Left lobe of liver (tissue), 2 donors: ENCODE measurements at regions not wholly inside any gene's neighbourhood (a gene's known extent, or its start where the extent isn't known, plus 50 kb on each side); places are given as distances from the start of the nearest gene placed in this dataset.

Experiments
- ATAC-seq: fragments of 200-7000 bp; cut with Tn5 transposase; one replicate; pipeline ENCODE4 v1.9.1; 2020; ENCODE audit warnings: mild to moderate bottlenecking, moderate library complexity
- DNase-seq: peaks from one replicate; pipeline ENCODE4 v3.0.0-alpha.2; 2020; ENCODE audit warnings: low spot score
- donor health status: DM: no; HTN: no; CAD: no; lungs with moderate emphysema.
- donor health status: DM: no; HTN: yes; CAD: no.

GRCh38 chr15:38042707-38043445, 108.4 kb downstream of the TMCO5A start:
- ATAC-seq (peak; percentile 41), DNase-seq (no peak)

DNA sequence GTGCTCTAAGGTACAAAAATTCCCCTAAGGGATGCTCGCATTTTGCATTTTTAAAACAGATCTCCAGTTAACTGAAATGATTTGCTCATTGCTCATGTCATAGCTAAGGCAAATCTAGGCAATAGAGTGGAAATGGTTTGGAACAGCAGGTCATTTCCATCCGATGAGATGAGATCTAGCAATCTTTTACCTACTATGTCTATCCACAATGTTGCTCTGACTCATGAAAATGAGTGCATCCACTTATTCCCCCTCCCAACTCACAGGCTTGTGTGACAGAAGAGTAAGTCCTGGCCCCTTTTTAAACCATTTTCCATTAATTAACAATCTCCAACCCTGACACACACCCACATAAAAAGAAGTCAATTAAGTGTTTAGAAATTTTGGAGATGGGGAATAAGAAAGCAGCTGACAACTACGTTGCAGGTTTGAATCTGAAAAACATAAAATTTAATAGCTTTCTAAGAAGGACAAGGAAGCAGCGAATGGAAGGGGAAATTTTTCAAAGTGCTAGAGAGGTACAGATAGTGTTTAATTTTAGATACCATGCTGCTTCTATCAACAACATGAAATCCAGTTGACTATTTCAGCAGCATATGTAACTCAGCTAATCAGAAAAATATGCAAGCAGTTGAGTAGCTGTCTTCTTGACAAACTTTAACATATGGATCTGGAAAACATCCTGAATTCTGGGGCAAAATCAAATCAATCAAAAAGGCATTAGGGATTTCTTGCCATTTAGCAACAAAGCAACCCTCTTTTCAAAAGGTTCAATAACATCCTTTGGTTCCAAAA, 112.0 kb downstream of the TMCO5A start:
- DNase-seq (no peak), ATAC-seq (no peak)

GRCh38 chr15:38048001-38048455, 113.6 kb downstream of the TMCO5A start:
- no peak for DNase-seq
- no peak for ATAC-seq

DNA sequence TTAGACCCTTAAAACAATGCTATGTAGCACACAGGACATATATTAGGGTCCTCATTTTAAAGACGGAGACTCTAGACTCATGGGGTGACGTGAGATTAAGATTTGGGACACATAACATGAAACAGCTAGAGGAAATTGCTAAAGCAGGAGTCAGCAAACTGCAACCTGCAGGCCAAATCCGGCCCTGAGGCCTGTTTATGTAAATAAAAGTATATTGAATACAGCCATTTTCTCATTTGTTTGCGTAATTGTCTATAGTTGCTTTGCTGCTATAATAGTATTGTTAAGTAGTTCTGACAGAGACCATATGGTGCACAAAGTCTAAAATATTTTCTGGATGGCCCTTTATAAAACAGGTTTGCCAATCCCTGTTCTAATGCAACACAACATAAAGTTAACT, 115.5 kb downstream of the TMCO5A start:
- DNase-seq: no peak
- no peak for ATAC-seq

DNA sequence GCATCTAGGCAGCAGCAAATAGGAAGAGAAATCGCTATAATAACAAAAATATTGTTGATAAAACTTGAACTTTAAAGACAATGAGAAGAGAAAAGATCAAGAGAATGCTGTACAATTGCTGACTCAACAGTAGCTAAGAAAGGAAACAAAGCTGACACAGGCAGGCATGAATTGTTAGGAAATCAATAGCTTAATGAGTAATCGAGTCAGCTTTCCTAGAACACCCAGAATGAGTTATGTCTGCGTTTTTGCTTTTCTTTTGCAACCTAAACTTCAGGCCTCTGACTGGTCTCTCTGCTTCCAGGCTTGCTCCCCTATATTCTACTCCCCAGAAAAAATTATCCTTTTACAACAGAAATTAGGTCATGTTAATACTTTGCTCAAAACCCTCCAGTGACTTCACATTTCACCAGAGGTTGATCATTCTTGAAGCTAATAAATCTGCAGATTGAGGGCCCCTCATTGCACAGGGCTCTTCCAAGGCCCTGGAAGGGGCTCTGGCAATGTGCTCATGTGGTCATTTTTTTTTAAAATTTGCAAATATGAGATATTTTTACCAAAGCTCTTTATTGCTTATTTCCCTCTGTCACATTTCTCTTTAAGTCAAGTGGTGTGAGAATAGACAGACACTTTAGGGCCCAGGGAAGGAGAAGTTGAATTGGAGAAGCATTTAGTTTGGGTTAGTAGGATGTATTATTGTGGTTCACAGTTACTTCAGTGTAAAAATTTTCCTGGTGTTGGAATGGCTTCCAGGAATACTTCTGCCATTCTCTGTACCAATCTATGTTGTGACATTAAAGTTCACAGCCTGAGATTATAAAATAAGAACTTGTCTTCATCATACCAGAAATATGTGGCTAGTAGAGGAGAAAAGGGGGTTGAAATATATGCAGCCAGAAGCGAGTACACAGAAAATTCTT, 116.3 kb downstream of the TMCO5A start:
- ATAC-seq: peak; percentile 69
- no peak for DNase-seq

DNA sequence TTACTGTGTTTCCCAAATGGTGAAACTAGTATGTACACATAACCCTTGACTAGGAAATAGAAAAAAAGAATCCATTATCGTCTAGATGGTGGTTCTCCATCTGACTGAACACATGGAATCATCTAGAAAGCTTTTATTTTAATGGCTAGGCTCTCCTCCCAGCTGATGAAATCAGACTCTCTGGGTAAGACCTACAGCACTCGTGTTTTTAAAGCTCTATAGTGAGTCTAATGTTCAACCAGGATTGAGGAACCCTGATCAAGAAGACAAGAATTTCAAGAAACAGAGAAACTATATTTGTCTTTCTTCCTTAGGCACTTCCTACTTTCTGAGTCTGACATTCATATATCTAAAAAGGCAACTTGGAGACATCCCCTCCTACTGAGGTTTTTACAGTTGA, 118.8 kb downstream of the TMCO5A start:
- no peak for ATAC-seq
- no peak for DNase-seq

- ATAC-seq: no peak
- no peak for DNase-seq
Measured at GRCh38 chr15:38053776-38054175, 119.3 kb downstream of the TMCO5A start.

DNA sequence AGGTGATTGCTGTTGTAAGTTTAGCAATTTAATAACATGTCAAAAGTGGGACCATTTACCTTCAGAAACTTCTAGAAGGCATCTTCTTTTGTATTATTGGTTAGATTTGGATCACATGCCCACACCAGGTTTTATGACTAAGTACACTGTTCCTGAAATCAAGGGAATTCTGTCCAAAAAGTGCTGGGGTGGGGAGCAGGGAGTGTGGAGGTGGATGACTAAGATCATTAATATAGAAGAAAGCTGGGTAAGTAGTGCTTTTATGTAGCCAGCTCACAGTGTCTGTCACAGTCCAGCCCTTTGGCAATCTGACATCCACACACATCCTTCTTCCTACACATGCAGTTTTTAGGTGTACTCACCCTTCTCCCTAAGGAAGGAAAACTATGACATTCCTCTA, 120.0 kb downstream of the TMCO5A start:
- no peak for ATAC-seq
- no peak for DNase-seq

DNA sequence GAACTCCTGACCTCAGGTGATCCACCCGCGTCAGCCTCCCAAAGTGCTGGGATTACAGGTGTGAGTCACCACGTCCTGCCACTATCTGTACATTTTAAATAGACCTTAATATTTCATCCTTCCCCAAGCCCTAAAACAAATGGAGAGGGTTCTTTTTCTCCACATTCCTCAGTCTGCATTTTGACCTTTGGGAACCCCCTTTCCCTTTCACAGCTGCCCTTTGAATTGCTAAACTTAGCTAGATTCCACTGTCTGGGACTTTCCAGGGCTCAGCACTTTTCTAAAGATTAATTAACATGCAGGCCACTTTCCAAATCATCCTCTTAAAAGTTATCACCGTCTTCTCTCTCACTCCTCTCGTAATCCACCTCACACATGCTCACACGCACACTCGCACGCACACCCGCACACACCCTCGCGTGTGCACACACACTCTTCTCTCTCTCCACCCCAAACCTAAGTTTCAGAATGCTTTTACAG, 124.2 kb downstream of the TMCO5A start:
- ATAC-seq: no peak
- DNase-seq: no peak

DNA sequence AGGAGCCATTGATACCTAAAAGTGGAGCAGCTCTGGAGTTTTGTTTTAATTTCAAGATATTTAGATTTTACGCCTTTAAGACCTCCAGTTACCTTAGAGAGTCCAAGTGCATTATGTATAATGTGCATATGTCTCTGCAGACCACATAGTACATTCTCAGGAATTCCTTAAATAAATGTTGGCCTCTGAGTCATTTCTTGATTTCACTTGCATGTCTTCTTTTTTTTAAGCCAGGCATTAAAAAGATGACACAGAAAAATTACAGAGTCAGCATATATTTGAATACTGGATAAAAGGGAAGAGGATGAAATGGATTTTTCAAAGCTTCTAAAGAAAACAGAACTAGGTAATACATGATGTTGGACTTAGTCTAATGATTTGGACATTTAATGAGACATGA, 125.2 kb downstream of the TMCO5A start:
- ATAC-seq: no peak

DNA sequence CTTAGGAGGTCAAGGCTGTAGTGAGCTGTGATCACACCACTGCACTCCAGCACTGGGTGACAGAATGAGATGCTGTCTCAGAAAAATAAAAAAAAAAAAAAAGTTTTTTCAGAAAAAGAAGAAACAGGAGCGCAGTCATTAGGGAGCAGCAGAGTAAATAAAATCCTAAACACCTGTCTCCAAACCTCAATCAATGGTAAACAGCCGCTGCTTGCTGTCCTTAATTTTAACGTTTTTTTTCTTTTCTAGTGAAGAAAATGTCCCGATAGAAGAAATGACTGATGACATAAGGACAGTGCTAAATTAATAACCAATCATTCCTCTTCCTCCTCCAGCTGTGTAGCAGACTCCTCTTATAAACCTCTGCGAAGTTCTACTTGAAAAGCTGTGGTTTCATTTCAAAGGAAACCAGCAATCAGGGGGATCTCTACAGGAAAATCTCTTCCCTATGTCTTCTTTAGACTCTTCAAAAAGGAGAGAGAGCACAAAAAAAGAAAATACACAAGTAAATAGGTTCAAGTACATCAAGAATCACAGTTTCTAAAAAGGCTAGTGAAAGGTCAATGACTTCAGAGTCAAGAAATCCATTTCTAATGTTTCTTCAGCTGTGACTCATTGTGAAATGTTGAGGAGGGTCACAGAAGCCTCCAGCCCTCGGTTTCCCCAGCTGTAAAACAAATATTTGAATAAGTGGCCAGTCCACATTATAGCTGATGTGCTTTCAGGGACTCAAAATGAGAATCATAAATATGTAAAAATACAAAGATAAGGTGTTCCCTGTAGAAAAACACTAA, 127.6 kb downstream of the TMCO5A start:
- no peak for DNase-seq
- ATAC-seq: no peak

More for the DNA sequence above, 125.2 kb downstream of the TMCO5A start:
- no peak for DNase-seq

DNA sequence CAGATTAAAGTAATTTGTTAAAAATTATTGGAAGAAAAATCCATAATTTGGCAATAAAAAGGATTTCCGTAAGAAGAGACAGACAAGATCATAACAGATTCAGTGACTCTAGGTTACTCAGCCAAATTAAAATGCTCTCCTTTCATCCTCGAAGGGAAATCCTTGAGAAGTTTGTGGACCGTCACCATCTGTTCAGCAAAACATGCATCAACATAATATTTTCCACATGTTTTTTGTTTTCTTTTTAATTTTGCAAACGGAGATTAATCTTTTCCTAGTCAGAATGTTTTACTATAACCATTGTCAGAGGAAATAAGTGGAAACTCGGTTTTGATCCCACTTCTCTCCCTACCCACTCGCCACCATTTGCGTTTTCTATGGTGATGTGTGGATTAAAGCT, 128.3 kb downstream of the TMCO5A start:
- ATAC-seq: no peak
- DNase-seq: no peak

DNA sequence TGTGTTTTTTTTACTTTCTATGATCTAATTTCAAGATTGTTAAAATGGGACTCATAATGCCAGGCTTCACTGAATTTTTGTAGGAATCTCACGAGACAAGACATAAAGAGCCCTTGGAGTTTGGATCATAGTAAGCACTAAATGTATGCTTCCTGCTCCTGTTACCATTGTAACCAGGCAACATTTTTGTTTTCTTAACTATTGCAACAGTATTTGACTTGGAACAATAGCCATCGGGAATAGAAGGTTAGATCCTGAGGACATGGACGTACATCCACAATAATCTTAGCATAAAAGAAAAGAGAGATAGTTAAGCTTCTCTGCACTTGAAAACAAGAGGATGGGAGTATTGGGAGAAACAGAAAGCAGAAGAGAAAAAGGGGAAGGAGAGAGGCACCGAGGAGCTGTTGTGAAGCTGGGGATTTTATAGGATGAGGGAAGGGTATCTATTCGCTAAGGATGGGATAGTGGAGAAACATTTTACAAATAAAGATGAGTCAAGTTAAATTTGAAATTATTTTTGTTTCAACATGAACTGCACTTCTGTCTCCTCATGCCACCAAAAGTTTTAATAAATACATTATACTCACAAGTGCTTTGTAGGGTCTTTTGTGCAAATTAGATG, 131.4 kb downstream of the TMCO5A start:
- DNase-seq: no peak
- ATAC-seq: no peak

- no peak for ATAC-seq
- no peak for DNase-seq
Measured at GRCh38 chr15:38066612-38067011, 132.2 kb downstream of the TMCO5A start.

GRCh38 chr15:38068626-38069391, 134.4 kb downstream of the TMCO5A start:
- DNase-seq (no peak), ATAC-seq (no peak)

- ATAC-seq (no peak), DNase-seq (no peak)
Measured at GRCh38 chr15:38069511-38070011, 135.1 kb downstream of the TMCO5A start.

- DNase-seq: no peak
- ATAC-seq: no peak
Measured at GRCh38 chr15:38070778-38071177, 136.3 kb downstream of the TMCO5A start.

GRCh38 chr15:38071211-38071972, 137.0 kb downstream of the TMCO5A start:
- no peak for DNase-seq
- ATAC-seq: no peak
